Aorta (tissue), 5 donors: ENCODE measurements at regions not wholly inside any gene's neighbourhood (a gene's known extent, or its start where the extent isn't known, plus 50 kb on each side); places are given as distances from the start of the nearest gene placed in this dataset.

Experiments
- ATAC-seq: fragments of 200-7000 bp; cut with Tn5 transposase; one replicate; pipeline ENCODE4 v1.9.1; 2022; ENCODE audit warnings: moderate library complexity; ENCODE audit not compliant: low FRiP score
- DNase-seq, 2 donors: peaks; one replicate each; pipeline ENCODE4 v3.0.0-alpha.2; 2020
- H3K27ac ChIP-seq, 2 donors: one replicate each; pipeline ENCODE4 v1.5.1; 2013; ENCODE audit warnings: low read length in 2 of 2, mild to moderate bottlenecking in 2 of 2, moderate library complexity in 2 of 2, control low read depth in 1 of 2, inconsistent platforms in 1 of 2, low read depth in 1 of 2
- H3K27me3 ChIP-seq, 2 donors: one replicate each; pipeline ENCODE4 v1.6.1; 2013; ENCODE audit warnings: control low read depth in 1 of 2, low read length in 1 of 2, mild to moderate bottlenecking in 1 of 2, moderate library complexity in 1 of 2; ENCODE audit not compliant: insufficient read depth in 2 of 2, control insufficient read depth in 1 of 2
- H3K36me3 ChIP-seq, 2 donors: one replicate each; pipeline ENCODE4 v1.6.1; 2013; ENCODE audit warnings: control low read depth in 1 of 2, low read length in 1 of 2, mild to moderate bottlenecking in 1 of 2; ENCODE audit not compliant: insufficient read depth in 2 of 2, control insufficient read depth in 1 of 2
- H3K4me1 ChIP-seq, 2 donors: one replicate each; pipeline ENCODE4 v1.6.1; 2013; ENCODE audit warnings: low read length in 2 of 2, control low read depth in 1 of 2, mild to moderate bottlenecking in 1 of 2, moderate library complexity in 1 of 2; ENCODE audit not compliant: insufficient read depth in 2 of 2, control insufficient read depth in 1 of 2
- H3K4me3 ChIP-seq, 2 donors: one replicate each; pipeline ENCODE4 v1.5.1; 2013; ENCODE audit warnings: low read length in 2 of 2, control low read depth in 1 of 2, mild to moderate bottlenecking in 1 of 2
- H3K9me3 ChIP-seq: one replicate; pipeline ENCODE4 v1.6.1; 2013; ENCODE audit warnings: mild to moderate bottlenecking, low read length; ENCODE audit not compliant: control insufficient read depth
- WGBS, 2 donors: extraction: QIAGEN DNeasy Blood & Tissue Kit; methylation state at CpG; one replicate each; pipeline ENCODE4 v1.1.7; 2013; 5-methylcytosine and 5-hydroxymethylcytosine counted together
- intact Hi-C, 2 donors: fragments of 100-400 bp; cut with DNase I; formaldehyde crosslinking; loops; one replicate each; pipeline versions ENCODE4 v1.14.2 to v1.15.0; 2022
- donor health status: healthy with polysubstance abuse.
- donor health status: Bipolar disorder and iron deficiency.
- donor health status: DM: no; HTN: no; CAD: no.
- donor health status: DM: no; HTN: no; CAD: no.
- donor health status: DM: yes; HTN: yes; CAD: no.

DNA sequence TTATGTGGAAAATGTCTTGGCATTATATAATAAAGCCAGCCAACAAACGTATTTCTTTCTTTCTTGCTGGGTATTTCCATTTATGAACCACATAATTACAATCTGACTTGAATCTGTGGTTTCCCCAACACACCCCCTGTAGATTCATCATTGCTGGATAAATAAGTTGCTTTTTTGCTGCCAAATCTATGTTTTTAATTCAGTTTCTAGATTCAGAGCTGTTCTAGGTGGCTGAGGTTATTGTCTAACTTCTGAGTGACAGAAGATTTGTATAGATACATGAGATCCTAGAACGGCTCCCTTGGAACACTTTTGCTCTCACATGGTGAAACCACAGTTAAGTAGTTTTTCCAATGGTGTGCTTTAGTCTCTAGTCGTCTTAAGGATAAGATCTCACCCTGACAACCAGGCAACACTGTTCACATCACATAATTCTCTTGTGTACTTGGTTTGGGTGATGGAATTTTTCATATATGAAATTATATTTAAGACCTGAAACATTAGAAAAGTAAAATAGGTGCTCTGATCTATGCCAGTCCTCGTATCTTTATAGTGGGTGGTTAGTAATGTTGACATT, 239.1 kb downstream of the KLF12 start:
- ATAC-seq, result no peak
- intact Hi-C loops, result no loop called here
- Histone ChIP-seq H3K4me1 (peaks cover 0 to 7% of the 10 kb centered on the region in 2 donors), H3K27me3 (no peaks in the 10 kb centered on the region), H3K4me3 (no peak overlapping the region), H3K36me3 (no peaks in the 10 kb centered on the region), H3K27ac (no peak overlapping the region), H3K9me3 (no peaks in the 10 kb centered on the region)
- 81% methylated on average over 4 of the region's 4 CpGs for WGBS, 2 donors
- no peak for DNase-seq

- ATAC-seq (no peak), DNase-seq (no peak)
- Histone ChIP-seq H3K27ac (no peak overlapping the region), H3K36me3 (no peaks in the 10 kb centered on the region), H3K4me1 (no peaks in the 10 kb centered on the region), H3K27me3 (no peaks in the 10 kb centered on the region), H3K4me3 (no peak overlapping the region), H3K9me3 (no peaks in the 10 kb centered on the region)
- 77 to 79% methylated on average over 5 of the region's 5 CpGs for WGBS, 2 donors
- intact Hi-C loops, result no loop called here
Observed at GRCh38 chr13:73893833-73894232, 240.4 kb downstream of the KLF12 start.

DNA sequence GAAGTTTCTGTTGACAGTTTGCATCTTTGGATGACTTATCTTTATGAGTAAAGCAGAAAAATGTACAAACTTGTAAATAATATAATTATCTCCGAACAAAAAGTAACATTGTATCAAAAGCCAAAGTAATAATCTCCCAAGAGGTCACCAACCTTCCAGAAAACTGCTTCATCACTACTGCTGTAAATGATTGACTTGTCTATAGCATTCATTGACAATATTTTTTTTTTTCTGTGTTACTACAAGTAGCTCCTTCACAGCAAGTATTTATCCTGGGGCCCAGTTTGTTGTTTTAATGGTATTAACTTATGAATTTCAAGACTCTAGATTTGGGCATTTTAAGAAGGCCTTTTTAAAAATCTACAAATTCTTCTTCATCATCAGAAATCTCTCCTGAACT, 242.4 kb downstream of the KLF12 start:
- peaks cover 0 to 1% of the 10 kb centered on the region in 2 donors for H3K36me3 ChIP-seq
- intact Hi-C loops, result no loop called here
- no peak for DNase-seq
- H3K27me3 ChIP-seq, result no peaks in the 10 kb centered on the region
- no peak overlapping the region for H3K27ac ChIP-seq
- no peak overlapping the region for H3K4me3 ChIP-seq
- 91 to 96% methylated on average over 1 of the region's 1 CpG for WGBS, 2 donors
- H3K9me3 ChIP-seq, result no peaks in the 10 kb centered on the region
- ATAC-seq, result no peak
- H3K4me1 ChIP-seq, result no peaks in the 10 kb centered on the region

DNA sequence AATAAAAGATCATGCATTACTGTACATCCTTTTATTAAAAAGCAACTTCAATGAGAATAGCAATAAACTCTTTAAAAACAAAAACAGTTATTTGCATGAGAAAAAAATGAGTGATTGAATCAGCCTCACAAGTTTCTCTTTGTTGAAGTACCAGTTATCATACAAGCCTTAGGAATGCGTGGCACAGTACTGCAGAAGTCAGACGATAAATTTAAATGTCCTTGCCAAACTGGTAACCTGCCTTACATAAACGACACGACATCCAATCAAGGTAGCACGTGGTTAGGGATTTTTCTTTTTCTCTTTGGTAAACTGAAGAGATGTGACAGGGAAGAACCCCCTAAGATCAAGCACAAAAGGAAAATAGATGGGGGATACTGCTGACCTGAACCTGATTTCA, 251.0 kb downstream of the KLF12 start:
- Histone ChIP-seq H3K36me3 (peaks cover 0 to 1% of the 10 kb centered on the region in 2 donors), H3K4me3 (no peak overlapping the region), H3K27me3 (no peaks in the 10 kb centered on the region), H3K27ac (no peak overlapping the region), H3K9me3 (no peaks in the 10 kb centered on the region), H3K4me1 (no peaks in the 10 kb centered on the region)
- intact Hi-C loops, result no loop called here
- DNase-seq (no peak), ATAC-seq (no peak)
- WGBS, 2 donors, result 45 to 54% methylated on average over 5 of the region's 5 CpGs

DNA sequence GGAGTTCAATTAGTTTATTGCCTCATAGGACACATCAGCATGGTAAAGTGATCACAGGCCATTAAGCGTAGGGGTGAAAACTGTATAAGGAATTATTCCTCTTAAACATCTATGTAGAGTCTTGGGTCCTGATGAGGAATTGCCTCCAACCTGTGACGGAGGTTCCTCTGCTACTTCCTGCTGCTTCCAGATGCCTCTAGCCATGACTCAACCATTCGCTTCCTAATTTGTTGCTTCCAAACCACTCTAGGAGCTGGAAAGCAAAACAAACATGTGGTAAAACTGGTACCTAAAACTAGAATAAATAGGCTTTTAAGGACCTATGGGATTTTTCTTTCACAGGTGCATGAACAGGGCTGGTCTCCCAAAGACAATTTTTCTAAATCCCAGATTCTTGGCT, 253.8 kb downstream of the KLF12 start:
- WGBS, 2 donors, result 75 to 77% methylated on average over 3 of the region's 3 CpGs
- ATAC-seq (no peak), DNase-seq (no peak)
- intact Hi-C loops, result no loop called here
- Histone ChIP-seq H3K4me1 (no peaks in the 10 kb centered on the region), H3K36me3 (no peaks in the 10 kb centered on the region), H3K27me3 (no peaks in the 10 kb centered on the region), H3K9me3 (no peaks in the 10 kb centered on the region), H3K4me3 (no peak overlapping the region), H3K27ac (no peak overlapping the region)

GRCh38 chr13:73879346-73880015, 254.7 kb downstream of the KLF12 start:
- Histone ChIP-seq H3K27ac (no peak overlapping the region), H3K27me3 (no peaks in the 10 kb centered on the region), H3K36me3 (no peaks in the 10 kb centered on the region), H3K4me1 (no peaks in the 10 kb centered on the region), H3K4me3 (no peak overlapping the region), H3K9me3 (no peaks in the 10 kb centered on the region)
- ATAC-seq, result no peak
- no peak for DNase-seq
- WGBS, 2 donors, result 34 to 43% methylated on average over 4 of the region's 4 CpGs
- intact Hi-C loops, result no loop called here

GRCh38 chr13:73877399-73877798, 256.8 kb downstream of the KLF12 start:
- ATAC-seq (no peak), DNase-seq (no peak)
- no peaks in the 10 kb centered on the region for H3K9me3 ChIP-seq
- no peaks in the 10 kb centered on the region for H3K27me3 ChIP-seq
- H3K36me3 ChIP-seq, result no peaks in the 10 kb centered on the region
- no peaks in the 10 kb centered on the region for H3K4me1 ChIP-seq
- no peak overlapping the region for H3K4me3 ChIP-seq
- H3K27ac ChIP-seq, result no peak overlapping the region
- intact Hi-C loops, result no loop called here

- H3K36me3 ChIP-seq, result no peaks in the 10 kb centered on the region
- H3K27ac ChIP-seq, result no peak overlapping the region
- H3K4me1 ChIP-seq, result no peaks in the 10 kb centered on the region
- H3K27me3 ChIP-seq, result no peaks in the 10 kb centered on the region
- H3K4me3 ChIP-seq, result no peak overlapping the region
- 29 to 36% methylated on average over 1 of the region's 1 CpG for WGBS, 2 donors
- DNase-seq (no peak), ATAC-seq (no peak)
- intact Hi-C loops, result no loop called here
- H3K9me3 ChIP-seq, result no peaks in the 10 kb centered on the region
Observed at GRCh38 chr13:73876323-73876722, 257.9 kb downstream of the KLF12 start.
